WTC11 (cell line): ENCODE measurements at regions not wholly inside any gene's neighbourhood (a gene's known extent, or its start where the extent isn't known, plus 50 kb on each side); places are given as distances from the start of the nearest gene placed in this dataset.

Source experiments
- CBFB ChIP-seq: sonication (generic); formaldehyde crosslinking; IDR thresholded peaks from 2 replicates; pipeline ENCODE4 v1.8.1; 2022; ENCODE audit warnings: mild to moderate bottlenecking, low read depth, missing genetic modification reagents
- FOXP1 ChIP-seq: sonication (generic); formaldehyde crosslinking; IDR thresholded peaks from 2 replicates; pipeline ENCODE4 v1.8.0; 2022; ENCODE audit warnings: missing genetic modification reagents, mild to moderate bottlenecking, moderate library complexity, borderline replicate concordance
- KAT7 ChIP-seq: sonication (generic); formaldehyde crosslinking; IDR thresholded peaks from 2 replicates; pipeline ENCODE4 v1.8.1; 2023; ENCODE audit warnings: missing genetic modification reagents, mild to moderate bottlenecking, borderline replicate concordance
- MAX ChIP-seq: sonication (generic); formaldehyde crosslinking; IDR thresholded peaks from 2 replicates; pipeline ENCODE4 v1.8.0; 2022; ENCODE audit warnings: mild to moderate bottlenecking, missing genetic modification reagents
- MXD4 ChIP-seq: fragments of 250-450 bp; sonication (Bioruptor Pico); IDR thresholded peaks from 2 replicates; pipeline ENCODE4 v1.8.0; 2021; ENCODE audit warnings: mild to moderate bottlenecking, moderate library complexity, borderline replicate concordance
- TCF7 ChIP-seq: sonication (generic); formaldehyde crosslinking; IDR thresholded peaks from 2 replicates; pipeline ENCODE4 v1.8.0; 2022; ENCODE audit warnings: mild to moderate bottlenecking, low read depth, missing genetic modification reagents, moderate library complexity
- ZBTB43 ChIP-seq: sonication (generic); formaldehyde crosslinking; IDR thresholded peaks from 2 replicates; pipeline ENCODE4 v1.8.1; 2023; ENCODE audit warnings: mild to moderate bottlenecking, missing genetic modification reagents
- ZNF263 ChIP-seq: sonication (generic); formaldehyde crosslinking; IDR thresholded peaks from 2 replicates; pipeline ENCODE4 v1.8.1; 2022; ENCODE audit warnings: low read depth, mild to moderate bottlenecking, moderate library complexity, missing genetic modification reagents
- TF ChIP-seq, protein P1 (sequence below): fragments of 200-600 bp; IDR thresholded peaks from 2 replicates; pipeline ENCODE4 v1.8.0; 2022; ENCODE audit warnings: antibody characterized with exemption
- TF ChIP-seq, protein P2 (sequence below): sonication (generic); formaldehyde crosslinking; IDR thresholded peaks from 2 replicates; pipeline ENCODE4 v1.8.0; 2023; ENCODE audit warnings: missing genetic modification reagents
- TF ChIP-seq, protein P3 (sequence below): sonication (generic); formaldehyde crosslinking; IDR thresholded peaks from 2 replicates; pipeline ENCODE4 v1.8.1; 2023; ENCODE audit warnings: mild to moderate bottlenecking, missing genetic modification reagents, moderate library complexity

- no peak for TF ChIP-seq FOXP1 (CRISPR knock-in tag)
- no peak for TF ChIP-seq MXD4 (CRISPR knock-in tag)
- no peak for TF ChIP-seq TCF7 (CRISPR knock-in tag)
- no peak for TF ChIP-seq KAT7 (CRISPR knock-in tag)
- TF ChIP-seq CBFB (CRISPR knock-in tag): no peak
- TF ChIP-seq, protein P1, sequence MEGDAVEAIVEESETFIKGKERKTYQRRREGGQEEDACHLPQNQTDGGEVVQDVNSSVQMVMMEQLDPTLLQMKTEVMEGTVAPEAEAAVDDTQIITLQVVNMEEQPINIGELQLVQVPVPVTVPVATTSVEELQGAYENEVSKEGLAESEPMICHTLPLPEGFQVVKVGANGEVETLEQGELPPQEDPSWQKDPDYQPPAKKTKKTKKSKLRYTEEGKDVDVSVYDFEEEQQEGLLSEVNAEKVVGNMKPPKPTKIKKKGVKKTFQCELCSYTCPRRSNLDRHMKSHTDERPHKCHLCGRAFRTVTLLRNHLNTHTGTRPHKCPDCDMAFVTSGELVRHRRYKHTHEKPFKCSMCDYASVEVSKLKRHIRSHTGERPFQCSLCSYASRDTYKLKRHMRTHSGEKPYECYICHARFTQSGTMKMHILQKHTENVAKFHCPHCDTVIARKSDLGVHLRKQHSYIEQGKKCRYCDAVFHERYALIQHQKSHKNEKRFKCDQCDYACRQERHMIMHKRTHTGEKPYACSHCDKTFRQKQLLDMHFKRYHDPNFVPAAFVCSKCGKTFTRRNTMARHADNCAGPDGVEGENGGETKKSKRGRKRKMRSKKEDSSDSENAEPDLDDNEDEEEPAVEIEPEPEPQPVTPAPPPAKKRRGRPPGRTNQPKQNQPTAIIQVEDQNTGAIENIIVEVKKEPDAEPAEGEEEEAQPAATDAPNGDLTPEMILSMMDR: no peak
- TF ChIP-seq, protein P2, sequence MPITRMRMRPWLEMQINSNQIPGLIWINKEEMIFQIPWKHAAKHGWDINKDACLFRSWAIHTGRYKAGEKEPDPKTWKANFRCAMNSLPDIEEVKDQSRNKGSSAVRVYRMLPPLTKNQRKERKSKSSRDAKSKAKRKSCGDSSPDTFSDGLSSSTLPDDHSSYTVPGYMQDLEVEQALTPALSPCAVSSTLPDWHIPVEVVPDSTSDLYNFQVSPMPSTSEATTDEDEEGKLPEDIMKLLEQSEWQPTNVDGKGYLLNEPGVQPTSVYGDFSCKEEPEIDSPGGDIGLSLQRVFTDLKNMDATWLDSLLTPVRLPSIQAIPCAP (CRISPR knock-in tag): no peak
- TF ChIP-seq ZBTB43 (CRISPR knock-in tag): no peak
- TF ChIP-seq MAX (CRISPR knock-in tag): no peak
- no peak for TF ChIP-seq ZNF263
- TF ChIP-seq, protein P3, sequence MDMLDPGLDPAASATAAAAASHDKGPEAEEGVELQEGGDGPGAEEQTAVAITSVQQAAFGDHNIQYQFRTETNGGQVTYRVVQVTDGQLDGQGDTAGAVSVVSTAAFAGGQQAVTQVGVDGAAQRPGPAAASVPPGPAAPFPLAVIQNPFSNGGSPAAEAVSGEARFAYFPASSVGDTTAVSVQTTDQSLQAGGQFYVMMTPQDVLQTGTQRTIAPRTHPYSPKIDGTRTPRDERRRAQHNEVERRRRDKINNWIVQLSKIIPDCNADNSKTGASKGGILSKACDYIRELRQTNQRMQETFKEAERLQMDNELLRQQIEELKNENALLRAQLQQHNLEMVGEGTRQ (CRISPR knock-in tag): no peak
Measured at GRCh38 chr2:18062892-18063291, 184.4 kb downstream of the KCNS3 start.
